GM21360 (cell line): ENCODE measurements at regions not wholly inside any gene's neighbourhood (a gene's known extent, or its start where the extent isn't known, plus 50 kb on each side); places are given as distances from the start of the nearest gene placed in this dataset.
"Not testable (repeated sequence)": the region's sequence is repeated elsewhere in the genome, so short reads cannot be mapped to it uniquely, and the experiment has no call there.

ENCODE experiments used
- ATAC-seq: cut with Tn5 transposase; IDR thresholded peaks from one replicate; pipeline ENCODE4 v1.9.1; 2021; ENCODE audit warnings: mild to moderate bottlenecking, moderate library complexity; ENCODE audit not compliant: unreplicated experiment

- no peak for ATAC-seq
Measured at GRCh38 chr12:47314996-47315395, 235.2 kb upstream of the AMIGO2 start.

GRCh38 chr12:47312808-47313426 is 233.2 kb upstream of the AMIGO2 start:
- ATAC-seq = peak; percentile 87

GRCh38 chr12:47312147-47312546 is 232.4 kb upstream of the AMIGO2 start:
- no peak for ATAC-seq

- ATAC-seq = no peak
Measured at GRCh38 chr12:47311568-47311967, 231.8 kb upstream of the AMIGO2 start.

GRCh38 chr12:47311010-47311409 is 231.3 kb upstream of the AMIGO2 start:
- ATAC-seq = no peak

- ATAC-seq = no peak
Measured at GRCh38 chr12:47308672-47309071, 228.9 kb upstream of the AMIGO2 start.

- peak; percentile 80 for ATAC-seq
Measured at GRCh38 chr12:47307680-47308399, 228.1 kb upstream of the AMIGO2 start.

GRCh38 chr12:47306773-47307679 is 227.3 kb upstream of the AMIGO2 start:
- ATAC-seq = not testable (repeated sequence)

GRCh38 chr12:47306130-47306529 is 226.4 kb upstream of the AMIGO2 start:
- no peak for ATAC-seq

- no peak for ATAC-seq
Measured at GRCh38 chr12:47305464-47305863, 225.7 kb upstream of the AMIGO2 start.

- no peak for ATAC-seq
Measured at GRCh38 chr12:47303995-47304560, 224.3 kb upstream of the AMIGO2 start.

- ATAC-seq = no peak
Measured at GRCh38 chr12:47303207-47303606, 223.4 kb upstream of the AMIGO2 start.

- ATAC-seq = peak; percentile 64
Measured at GRCh38 chr12:47302111-47302671, 222.4 kb upstream of the AMIGO2 start.

GRCh38 chr12:47299586-47299985 is 219.8 kb upstream of the AMIGO2 start:
- no peak for ATAC-seq

- ATAC-seq = no peak
Measured at GRCh38 chr12:47297993-47298392, 218.2 kb upstream of the AMIGO2 start.

- ATAC-seq = no peak
Measured at GRCh38 chr12:47296828-47297227, 217.1 kb upstream of the AMIGO2 start.

GRCh38 chr12:47293406-47293805 is 213.6 kb upstream of the AMIGO2 start:
- ATAC-seq = no peak

- no peak for ATAC-seq
Measured at GRCh38 chr12:47286676-47287075, 206.9 kb upstream of the AMIGO2 start.
